OCI-LY1 (cell line): ENCODE measurements at regions not wholly inside any gene's neighbourhood (a gene's known extent, or its start where the extent isn't known, plus 50 kb on each side); places are given as distances from the start of the nearest gene placed in this dataset.

ENCODE experiments used
- H2AFZ ChIP-seq: fragments of 200-600 bp; sonication (generic), shearing (Covaris generic); 2 replicates; pipeline ENCODE4 v1.6.0; 2014; ENCODE audit warnings: antibody characterized with exemption, mild to moderate bottlenecking, low read length
- H3F3A ChIP-seq: fragments of 200-600 bp; sonication (generic), shearing (Covaris generic); 2 replicates; pipeline ENCODE4 v1.6.0; 2014; ENCODE audit warnings: mild to moderate bottlenecking, antibody characterized with exemption, low read length, moderate library complexity; ENCODE audit not compliant: insufficient read depth
- H3K27ac ChIP-seq: fragments of 200-600 bp; sonication (generic); 2 replicates; pipeline ENCODE4 v1.5.1; 2014; ENCODE audit warnings: low read length, mixed run types, mild to moderate bottlenecking, low read depth; ENCODE audit not compliant: poor library complexity, severe bottlenecking
- H3K27me3 ChIP-seq: fragments of 200-600 bp; sonication (generic); 2 replicates; pipeline ENCODE4 v1.6.0; 2014; ENCODE audit warnings: antibody characterized with exemption, mild to moderate bottlenecking, low read length, moderate library complexity; ENCODE audit not compliant: insufficient read depth
- H3K36me3 ChIP-seq: fragments of 200-600 bp; sonication (generic); 2 replicates; pipeline ENCODE4 v1.6.1; 2014; ENCODE audit warnings: mild to moderate bottlenecking, antibody characterized with exemption, low read length, moderate library complexity, mixed read lengths; ENCODE audit not compliant: insufficient read depth
- H3K4me1 ChIP-seq: fragments of 200-600 bp; sonication (generic); 2 replicates; pipeline ENCODE4 v1.5.1; 2014; ENCODE audit warnings: mild to moderate bottlenecking, low read length, moderate library complexity; ENCODE audit not compliant: insufficient read depth, severe bottlenecking
- H3K4me2 ChIP-seq: fragments of 200-600 bp; sonication (generic), shearing (Covaris generic); 2 replicates; pipeline ENCODE4 v1.6.1; 2014; ENCODE audit warnings: low read length
- H3K4me3 ChIP-seq: fragments of 200-600 bp; sonication (generic); 2 replicates; pipeline ENCODE4 v1.5.1; 2014; ENCODE audit warnings: low read length, low read depth, mild to moderate bottlenecking, mixed read lengths; ENCODE audit not compliant: poor library complexity, severe bottlenecking
- H3K79me2 ChIP-seq: fragments of 200-600 bp; shearing (Covaris generic); 2 replicates; pipeline ENCODE4 v1.6.1; 2016; ENCODE audit warnings: mixed run types, low read length, mixed read lengths; ENCODE audit not compliant: insufficient read depth
- H3K9ac ChIP-seq: fragments of 200-600 bp; sonication (generic), shearing (Covaris generic); 2 replicates; pipeline ENCODE4 v1.6.1; 2014; ENCODE audit warnings: mild to moderate bottlenecking, low read length, mixed read lengths
- H3K9me2 ChIP-seq: fragments of 200-600 bp; sonication (generic), shearing (Covaris generic); 2 replicates; pipeline ENCODE4 v1.6.1; 2014; ENCODE audit warnings: low read depth, mild to moderate bottlenecking, low read length, mixed read lengths
- H3K9me3 ChIP-seq: fragments of 200-600 bp; shearing (Covaris generic); 2 replicates; pipeline ENCODE4 v1.6.1; 2014; ENCODE audit warnings: low read length, mixed read lengths
- H4K20me1 ChIP-seq: fragments of 200-600 bp; sonication (generic), shearing (Covaris generic); 2 replicates; pipeline ENCODE4 v1.6.0; 2016; ENCODE audit warnings: mild to moderate bottlenecking, low read length; ENCODE audit not compliant: insufficient read depth
- CTCF ChIP-seq: fragments of 200-600 bp; sonication (generic), shearing (Covaris generic); IDR thresholded peaks from 2 replicates; pipeline ENCODE4 v1.5.1; 2017; ENCODE audit warnings: mild to moderate bottlenecking, antibody characterized with exemption, low read length, moderate library complexity, mixed read lengths
- EZH2 ChIP-seq: fragments of 200-600 bp; sonication (generic), shearing (Covaris generic); IDR thresholded peaks from 2 replicates; pipeline ENCODE4 v1.8.0; 2017; ENCODE audit warnings: borderline replicate concordance, mixed run types, mild to moderate bottlenecking, antibody characterized with exemption, low read length, moderate library complexity, mixed read lengths

GRCh38 chr4:125492957-125493356, 178.2 kb downstream of the FAT4 start:
- Histone ChIP-seq H3K27me3 (no peaks in the 10 kb centered on the region), H3K36me3 (no peaks in the 10 kb centered on the region), H3K4me1 (no peaks in the 10 kb centered on the region), H3K4me2 (no peak overlapping the region), H3K79me2 (no peaks in the 10 kb centered on the region), H3K4me3 (no peak overlapping the region), H2AFZ (no peak overlapping the region), H3F3A (no peaks in the 10 kb centered on the region), H3K9me3 (no peaks in the 10 kb centered on the region), H3K9me2 (no peaks in the 10 kb centered on the region), H4K20me1 (no peaks in the 10 kb centered on the region), H3K9ac (no peak overlapping the region), H3K27ac (no peak overlapping the region)
- no peak for TF ChIP-seq CTCF
- TF ChIP-seq EZH2, result no peak

- H3K36me3 ChIP-seq, result no peaks in the 10 kb centered on the region
- no peaks in the 10 kb centered on the region for H3K9me3 ChIP-seq
- no peaks in the 10 kb centered on the region for H3K79me2 ChIP-seq
- H2AFZ ChIP-seq, result no peak overlapping the region
- no peak for TF ChIP-seq CTCF
- H3K9ac ChIP-seq, result no peak overlapping the region
- no peaks in the 10 kb centered on the region for H4K20me1 ChIP-seq
- no peaks in the 10 kb centered on the region for H3K27me3 ChIP-seq
- H3K4me2 ChIP-seq, result no peak overlapping the region
- no peak overlapping the region for H3K4me3 ChIP-seq
- no peaks in the 10 kb centered on the region for H3F3A ChIP-seq
- no peaks in the 10 kb centered on the region for H3K4me1 ChIP-seq
- H3K27ac ChIP-seq, result no peak overlapping the region
- H3K9me2 ChIP-seq, result no peaks in the 10 kb centered on the region
Measured at GRCh38 chr4:125497861-125498260, 183.1 kb downstream of the FAT4 start.

- H3K27ac ChIP-seq, result no peak overlapping the region
- TF ChIP-seq EZH2, result no peak
- TF ChIP-seq CTCF, result no peak
- H3K27me3 ChIP-seq, result no peaks in the 10 kb centered on the region
- H3K4me3 ChIP-seq, result no peak overlapping the region
- no peaks in the 10 kb centered on the region for H4K20me1 ChIP-seq
- H3F3A ChIP-seq, result no peaks in the 10 kb centered on the region
- H3K4me2 ChIP-seq, result no peak overlapping the region
- H3K9ac ChIP-seq, result no peak overlapping the region
- no peaks in the 10 kb centered on the region for H3K36me3 ChIP-seq
- no peaks in the 10 kb centered on the region for H3K79me2 ChIP-seq
- no peaks in the 10 kb centered on the region for H3K9me3 ChIP-seq
- H2AFZ ChIP-seq, result no peak overlapping the region
- H3K9me2 ChIP-seq, result no peaks in the 10 kb centered on the region
- no peaks in the 10 kb centered on the region for H3K4me1 ChIP-seq
Measured at GRCh38 chr4:125498981-125499380, 184.2 kb downstream of the FAT4 start.
